ENCODE measurements at regions not wholly inside any gene's neighbourhood (a gene's known extent, or its start where the extent isn't known, plus 50 kb on each side); places are given as distances from the start of the nearest gene placed in this dataset.
"Not testable (repeated sequence)": the region's sequence is repeated elsewhere in the genome, so short reads cannot be mapped to it uniquely, and the experiment has no call there.

GRCh38 chr22:22057617-22058378, 75.2 kb upstream of the TOP3B start:
- Histone ChIP-seq H3K4me1 (peaks cover 20% of the 10 kb centered on the region), H3K36me3 (no peaks in the 10 kb centered on the region), H3K27ac (no peak overlapping the region), H3K4me3 (no peak overlapping the region), H3K9me3 (no peaks in the 10 kb centered on the region), H3K27me3 (ENCODE audit: low read depth) (peaks cover 26% of the 10 kb centered on the region)
- DNase-seq = no peak
- no peak for TF ChIP-seq CTCF (IDR thresholded peaks at IDR 0.05)
- intact Hi-C loops (cut with DNase I) = no loop called here
- ATAC-seq = no peak

GRCh38 chr22:22056809-22057594, 74.4 kb upstream of the TOP3B start:
- intact Hi-C loops (cut with DNase I); H3K27ac ChIP-seq; ATAC-seq; DNase-seq; H3K4me3 ChIP-seq; H3K9me3 ChIP-seq; H3K36me3 ChIP-seq: not testable (repeated sequence)
- H3K27me3 ChIP-seq (ENCODE audit: low read depth) = peaks cover 26% of the 10 kb centered on the region
- peaks cover 13% of the 10 kb centered on the region for H3K4me1 ChIP-seq

- peaks cover 19% of the 10 kb centered on the region for H3K27me3 ChIP-seq (ENCODE audit: low read depth)
- H3K9me3 ChIP-seq; H3K4me1 ChIP-seq; H3K36me3 ChIP-seq; ATAC-seq; intact Hi-C loops (cut with DNase I); H3K27ac ChIP-seq; DNase-seq; H3K4me3 ChIP-seq: not testable (repeated sequence)
Measured at GRCh38 chr22:22052548-22053139, 70.1 kb upstream of the TOP3B start.

GRCh38 chr22:22051032-22051431, 68.4 kb upstream of the TOP3B start:
- intact Hi-C loops (cut with DNase I); H3K9me3 ChIP-seq; DNase-seq; H3K4me3 ChIP-seq; ATAC-seq; H3K27me3 ChIP-seq (ENCODE audit: low read depth); H3K36me3 ChIP-seq; H3K27ac ChIP-seq; H3K4me1 ChIP-seq: not testable (repeated sequence)

- H3K4me1 ChIP-seq = no peaks in the 10 kb centered on the region
- H3K4me3 ChIP-seq = no peak overlapping the region
- no peaks in the 10 kb centered on the region for H3K36me3 ChIP-seq
- DNase-seq (no peak), ATAC-seq (no peak)
- no peak overlapping the region for H3K27ac ChIP-seq
- no peaks in the 10 kb centered on the region for H3K9me3 ChIP-seq
- intact Hi-C loops (cut with DNase I) = no loop called here
- TF ChIP-seq CTCF (IDR thresholded peaks at IDR 0.05) = no peak
- peaks cover 3% of the 10 kb centered on the region for H3K27me3 ChIP-seq (ENCODE audit: low read depth)
Measured at GRCh38 chr22:22050141-22050775, 67.7 kb upstream of the TOP3B start.

- Histone ChIP-seq H3K4me1 (no peaks in the 10 kb centered on the region), H3K9me3 (no peaks in the 10 kb centered on the region), H3K36me3 (no peaks in the 10 kb centered on the region), H3K27me3 (ENCODE audit: low read depth) (peaks cover 3% of the 10 kb centered on the region), H3K4me3 (no peak overlapping the region), H3K27ac (no peak overlapping the region)
- intact Hi-C loops (cut with DNase I) = no loop called here
- ATAC-seq = no peak
- no peak for TF ChIP-seq CTCF (IDR thresholded peaks at IDR 0.05)
- no peak for DNase-seq
Measured at GRCh38 chr22:22049684-22050083, 67.1 kb upstream of the TOP3B start.
